ENCODE measurements at regions not wholly inside any gene's neighbourhood (a gene's known extent, or its start where the extent isn't known, plus 50 kb on each side); places are given as distances from the start of the nearest gene placed in this dataset.
"Not testable (repeated sequence)": the region's sequence is repeated elsewhere in the genome, so short reads cannot be mapped to it uniquely, and the experiment has no call there.

DNA sequence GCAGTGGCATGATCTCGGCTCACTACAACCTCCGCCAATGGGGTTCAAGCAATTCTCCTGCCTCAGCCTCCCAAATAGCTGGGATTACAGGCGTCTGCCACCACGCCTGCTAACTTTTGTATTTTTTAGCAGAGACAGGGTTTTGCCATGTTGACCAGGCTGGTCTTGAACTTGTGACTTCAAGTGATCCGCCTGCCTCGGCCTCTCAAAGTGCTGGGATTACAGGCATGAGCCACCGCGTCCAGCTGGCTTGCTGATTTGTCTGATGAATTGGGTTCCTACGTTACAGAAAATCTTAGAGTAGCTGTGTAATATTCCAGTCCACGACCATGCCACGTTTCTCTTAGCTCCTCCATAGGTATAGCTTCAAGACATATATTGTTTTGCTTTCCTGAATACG lies 102.6 kb upstream of the OTOS start:
- not testable (repeated sequence) for DNase-seq

DNA sequence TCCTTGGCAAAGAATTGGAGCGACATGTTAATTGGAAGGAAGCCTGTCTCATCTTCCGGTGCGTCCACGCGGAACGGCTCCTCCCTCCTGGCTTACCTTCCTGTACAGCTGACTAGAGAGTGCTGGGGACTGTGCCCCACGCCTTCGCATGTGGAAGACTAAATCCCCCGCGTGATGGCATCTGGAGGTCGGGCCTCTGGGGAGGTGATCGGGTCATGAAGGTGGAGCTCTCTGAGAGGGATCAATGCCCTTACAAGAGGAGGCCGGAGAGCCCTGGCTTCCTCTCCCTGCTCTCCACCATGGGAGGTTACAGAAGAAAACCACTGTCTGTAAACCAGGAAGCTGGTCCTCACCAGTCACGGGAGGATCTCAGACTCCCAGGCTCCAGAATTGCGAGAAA lies 104.1 kb upstream of the OTOS start:
- DNase-seq: peak; percentile 43

DNA sequence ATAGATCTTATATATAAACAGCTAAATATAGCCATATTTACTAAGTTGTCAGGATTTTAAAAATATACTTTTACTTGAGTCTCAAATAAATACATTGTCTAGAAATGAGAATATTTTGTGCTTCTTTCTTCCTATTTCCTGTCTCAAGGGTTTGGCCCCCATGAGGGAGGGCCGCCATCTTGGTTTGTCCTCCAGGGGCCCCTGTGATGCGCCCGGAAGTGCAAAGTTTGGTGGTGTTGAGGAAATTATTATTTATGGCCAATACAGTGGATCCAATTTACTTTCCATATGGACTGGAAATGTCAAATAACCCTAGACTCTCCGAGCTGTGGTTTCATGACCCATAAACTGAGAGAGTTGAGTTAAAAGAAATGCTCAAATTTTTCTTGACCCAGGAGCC lies 104.7 kb upstream of the OTOS start:
- no peak for DNase-seq

GRCh38 chr2:240245706-240246105 lies 105.2 kb upstream of the OTOS start:
- peak; percentile 54 for DNase-seq

- DNase-seq: no peak
These were observed 105.8 kb upstream of the OTOS start for GRCh38 chr2:240246173-240246820.

- DNase-seq: no peak
These were observed 106.9 kb upstream of the OTOS start for GRCh38 chr2:240247241-240247867.

DNA sequence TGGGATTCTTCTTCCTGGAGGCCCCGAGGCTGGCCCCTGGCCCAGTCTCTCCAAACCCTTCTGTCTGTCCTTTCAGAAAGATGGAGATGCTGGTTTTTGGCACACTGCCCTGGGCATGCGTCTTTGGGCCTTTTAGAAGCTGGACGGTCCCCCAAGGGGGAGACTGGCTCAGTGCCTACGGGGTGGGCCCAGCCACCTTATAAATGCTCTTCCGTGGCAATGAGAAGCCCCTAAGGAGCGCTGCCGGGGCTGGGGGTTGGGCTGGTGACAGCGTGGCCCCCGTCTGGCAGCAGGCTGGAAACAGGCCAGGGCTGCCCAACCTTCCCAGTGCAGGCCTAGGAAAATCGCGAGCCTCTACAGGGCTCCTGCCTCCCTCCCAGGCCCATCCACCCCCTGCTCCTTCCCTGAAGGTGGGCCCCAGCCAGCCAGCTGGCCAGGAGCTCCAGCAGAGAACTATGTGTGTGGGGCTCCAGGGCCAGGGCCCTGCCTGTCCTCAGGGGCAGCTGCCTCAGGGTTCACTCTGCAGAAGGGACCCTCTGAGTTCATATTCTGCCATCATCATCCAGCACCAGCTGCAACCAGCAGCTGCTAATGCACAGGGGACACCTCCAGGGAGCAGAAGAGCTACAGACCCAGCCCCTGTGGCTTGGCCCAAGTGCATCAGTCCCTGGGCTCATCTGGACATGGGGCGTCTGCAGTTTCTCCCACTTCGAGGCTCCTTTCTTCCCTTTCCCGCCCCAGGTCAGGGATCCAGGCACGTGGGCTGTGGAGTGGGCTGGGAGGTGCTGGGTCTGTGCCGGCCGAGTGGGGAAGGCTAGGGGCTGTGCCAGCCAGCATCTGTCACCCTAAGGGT lies 107.6 kb upstream of the OTOS start:
- no peak for DNase-seq

- DNase-seq: peak; percentile 46
These were observed 108.4 kb upstream of the OTOS start for GRCh38 chr2:240248721-240249422.

DNA sequence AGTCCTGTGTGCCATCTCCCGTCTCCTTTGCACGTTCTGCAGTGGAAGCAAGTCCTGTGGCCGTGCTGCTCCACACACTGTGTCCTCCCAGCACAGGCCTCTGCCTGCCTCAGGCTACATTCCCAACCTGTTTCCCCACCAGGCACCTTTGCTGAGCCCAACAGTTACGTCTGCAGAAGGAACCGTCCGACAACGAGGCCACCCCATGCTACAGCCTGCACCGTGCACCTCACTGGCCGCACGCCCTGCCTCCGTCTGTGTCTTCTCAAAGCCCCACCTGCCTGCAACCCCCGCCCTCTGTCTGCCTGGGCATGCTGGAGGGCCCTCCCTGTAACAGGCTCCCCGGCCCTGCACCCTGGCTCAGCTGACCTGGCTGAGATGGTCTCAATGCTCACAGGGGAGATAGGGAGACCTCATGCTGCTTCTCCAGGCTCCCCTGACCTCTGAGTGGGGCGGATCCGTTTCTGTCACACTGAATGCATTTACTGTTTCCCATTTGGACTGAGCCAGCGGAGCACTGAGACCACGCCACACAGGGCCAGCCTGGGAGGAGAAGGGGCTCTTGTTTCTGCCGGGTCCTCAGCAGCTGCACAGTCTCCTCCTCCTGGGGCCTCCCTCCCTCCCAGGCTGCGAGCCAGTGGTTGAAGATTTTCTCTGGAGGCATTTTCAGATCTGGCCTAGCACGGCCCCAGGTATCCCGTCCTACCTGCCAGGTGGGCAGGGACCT lies 109.1 kb upstream of the OTOS start:
- DNase-seq: peak; percentile 73

- no peak for DNase-seq
These were observed 109.9 kb upstream of the OTOS start for GRCh38 chr2:240250150-240250984.

- peak; percentile 96 for DNase-seq
These were observed 110.8 kb upstream of the OTOS start for GRCh38 chr2:240250985-240251847.

DNA sequence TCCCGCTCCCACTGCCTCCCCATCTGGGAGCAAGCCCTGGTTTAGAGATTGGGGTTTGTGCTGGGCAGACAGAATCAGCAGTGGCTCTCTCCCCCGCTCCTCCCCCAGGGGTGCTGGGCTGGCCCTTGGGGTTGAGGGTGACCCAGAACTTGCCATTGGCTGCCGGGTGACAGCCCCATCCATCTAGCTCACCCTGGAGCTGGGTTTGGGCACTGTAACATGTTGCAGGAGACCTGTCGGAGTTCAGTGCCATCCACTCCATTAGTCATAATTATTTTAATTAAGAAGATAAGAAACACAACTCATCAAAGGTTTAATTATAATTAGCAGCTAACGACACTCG lies 111.4 kb upstream of the OTOS start:
- no peak for DNase-seq

GRCh38 chr2:240252191-240252871 lies 111.9 kb upstream of the OTOS start:
- peak; percentile 51 for DNase-seq

DNA sequence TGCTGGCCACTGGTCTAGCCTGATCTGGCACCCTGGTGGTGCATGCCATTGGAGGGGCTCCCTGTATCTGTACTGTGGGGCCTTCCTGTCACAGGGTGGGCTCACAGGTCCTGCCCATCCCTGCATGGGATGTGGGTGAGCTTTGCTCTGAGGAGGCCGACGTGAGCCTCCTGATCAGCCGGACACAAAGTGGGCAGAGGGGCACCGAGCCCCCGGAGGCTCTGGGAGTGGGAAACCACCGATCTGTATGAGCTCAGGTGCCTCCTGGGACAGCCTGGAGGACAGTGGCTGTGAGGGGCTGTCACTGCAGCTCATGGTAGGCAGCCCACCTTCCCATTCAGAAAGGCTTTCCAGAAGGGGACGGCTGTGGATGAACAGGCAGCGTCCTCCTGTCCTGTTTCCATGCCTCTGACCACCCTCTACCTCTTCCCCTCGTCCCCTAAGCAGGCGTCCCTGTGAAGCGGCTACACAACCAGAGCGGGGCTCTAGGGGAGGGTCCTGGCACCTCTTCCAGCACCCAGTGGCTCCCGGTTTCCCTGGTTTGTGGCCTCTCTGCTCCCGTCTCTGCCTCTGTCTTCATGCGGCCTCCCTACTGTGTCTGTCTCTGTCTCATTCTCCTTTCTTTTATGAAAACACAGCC lies 112.5 kb upstream of the OTOS start:
- no peak for DNase-seq

- no peak for DNase-seq
These were observed 113.2 kb upstream of the OTOS start for GRCh38 chr2:240253583-240254145.

DNA sequence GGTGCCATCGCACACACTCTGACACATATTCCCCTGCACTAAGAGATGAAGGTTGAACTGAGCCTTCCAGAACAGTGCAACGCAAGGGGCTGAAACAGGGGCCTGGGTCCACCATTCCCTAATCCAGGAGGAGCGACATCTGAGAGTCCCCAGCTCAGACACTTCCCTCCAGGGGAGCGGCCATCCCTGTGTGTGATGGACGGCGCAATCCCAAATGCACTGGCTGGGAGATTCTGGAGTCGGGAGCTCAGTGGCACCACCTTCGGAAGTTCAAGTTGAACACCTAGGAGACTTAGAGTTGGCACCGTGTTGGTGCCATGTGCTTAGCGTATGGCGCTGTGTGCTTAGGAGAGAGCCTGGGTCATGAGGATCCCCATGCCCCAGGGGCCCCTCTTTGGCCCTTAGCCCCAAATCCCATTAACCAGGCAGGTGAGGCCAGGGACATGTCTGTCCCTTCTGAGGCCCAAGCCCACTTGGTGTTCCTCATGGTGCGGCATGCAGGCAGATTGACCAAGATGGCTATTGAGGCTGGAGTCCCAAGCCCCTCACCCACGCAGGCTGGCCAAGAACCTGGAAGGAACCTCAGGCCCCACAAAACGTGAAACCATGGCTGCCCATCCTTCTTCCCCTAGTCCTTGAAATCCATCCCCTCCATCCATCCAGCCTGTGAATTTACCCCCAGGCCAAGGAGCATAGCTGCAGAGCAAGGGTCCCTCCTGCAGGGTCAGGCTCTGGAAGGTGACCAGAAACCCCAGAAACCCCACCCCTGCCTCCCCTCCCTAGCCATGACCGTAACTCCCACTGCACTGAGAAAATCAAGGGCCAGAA lies 114.1 kb upstream of the OTOS start:
- DNase-seq: no peak

GRCh38 chr2:240255165-240255491 lies 114.7 kb upstream of the OTOS start:
- DNase-seq: no peak

Measured in islet precursor cell (in vitro differentiated cells).